Occipital lobe (tissue), 1 donor: ENCODE measurements at regions not wholly inside any gene's neighbourhood (a gene's known extent, or its start where the extent isn't known, plus 50 kb on each side); places are given as distances from the start of the nearest gene placed in this dataset.

Experiments
- DNase-seq: peaks from one replicate; lab custom pipeline; 2025; lab: John Stamatoyannopoulos, UW

GRCh38 chr11:70569618-70569890 is 171.2 kb downstream of the CTTN start:
- no peak for DNase-seq

- DNase-seq: no peak
These were observed 171.8 kb downstream of the CTTN start for GRCh38 chr11:70569996-70570692.

GRCh38 chr11:70570693-70571395 is 172.5 kb downstream of the CTTN start:
- no peak for DNase-seq

- no peak for DNase-seq
These were observed 174.6 kb downstream of the CTTN start for GRCh38 chr11:70572974-70573260.

GRCh38 chr11:70573701-70574151 is 175.4 kb downstream of the CTTN start:
- DNase-seq: no peak

- no peak for DNase-seq
These were observed 176.5 kb downstream of the CTTN start for GRCh38 chr11:70574725-70575347.

GRCh38 chr11:70575396-70576060 is 177.2 kb downstream of the CTTN start:
- DNase-seq: no peak

GRCh38 chr11:70577258-70577603 is 178.9 kb downstream of the CTTN start:
- DNase-seq: no peak

GRCh38 chr11:70577948-70578347 is 179.6 kb downstream of the CTTN start:
- no peak for DNase-seq

GRCh38 chr11:70578371-70578770 is 180.0 kb downstream of the CTTN start:
- no peak for DNase-seq

GRCh38 chr11:70578831-70579230 is 180.5 kb downstream of the CTTN start:
- DNase-seq: no peak

- no peak for DNase-seq
These were observed 181.1 kb downstream of the CTTN start for GRCh38 chr11:70579316-70579955.

GRCh38 chr11:70580036-70580805 is 181.9 kb downstream of the CTTN start:
- no peak for DNase-seq

GRCh38 chr11:70581991-70582885 is 183.9 kb downstream of the CTTN start:
- no peak for DNase-seq

- DNase-seq: no peak
These were observed 184.7 kb downstream of the CTTN start for GRCh38 chr11:70582886-70583641.

- DNase-seq: no peak
These were observed 185.5 kb downstream of the CTTN start for GRCh38 chr11:70583781-70584218.

- DNase-seq: no peak
These were observed 186.3 kb downstream of the CTTN start for GRCh38 chr11:70584498-70585235.

- DNase-seq: no peak
These were observed 186.9 kb downstream of the CTTN start for GRCh38 chr11:70585236-70585545.
